PC-3 (cell line): ENCODE measurements at regions not wholly inside any gene's neighbourhood (a gene's known extent, or its start where the extent isn't known, plus 50 kb on each side); places are given as distances from the start of the nearest gene placed in this dataset.

Source experiments
- ATAC-seq: fragments of 200-7000 bp; cut with Tn5 transposase; 2 replicates; pipeline ENCODE4 v1.9.1; 2020; ENCODE audit warnings: mild to moderate bottlenecking, moderate library complexity
- BruUV-seq: library from RNA; stranded (reverse); fragments of 400-500 nt; replicated peaks from 2 replicates; lab custom pipeline; 2021; lab: Mats Ljungman, UMichigan
- CTCF ChIA-PET: fragments of 300-600 bp; sonication (Branson Sonifier 250); formaldehyde crosslinking; loops from one replicate; lab custom pipeline; 2022; ENCODE audit warnings: antibody characterized with exemption; lab: Charles Lee
- POLR2A ChIA-PET: fragments of 300-600 bp; sonication (Branson Sonifier 250); formaldehyde crosslinking; loops from one replicate; lab custom pipeline; 2022; ENCODE audit warnings: antibody characterized with exemption; ENCODE audit not compliant: unreplicated experiment; lab: Charles Lee
- DNase-seq: peaks from one replicate; pipeline ENCODE4 v3.0.0-alpha.2; 2015
- H2AFZ ChIP-seq: fragments of 300-600 bp; sonication (generic); 2 replicates; pipeline ENCODE4 v1.6.0; 2016; ENCODE audit warnings: antibody characterized with exemption, low read length
- H3F3A ChIP-seq: fragments of 300-600 bp; sonication (generic); one replicate; pipeline ENCODE4 v1.6.0; 2017; ENCODE audit warnings: antibody characterized with exemption, low read length, control low read depth, mild to moderate bottlenecking; ENCODE audit not compliant: unreplicated experiment
- H3K27ac ChIP-seq: fragments of 300-600 bp; sonication (generic); 2 replicates; pipeline ENCODE4 v1.5.1; 2016; ENCODE audit warnings: mild to moderate bottlenecking, low read length
- H3K27me3 ChIP-seq: fragments of 300-600 bp; sonication (generic); 2 replicates; pipeline ENCODE4 v1.6.1; 2016; ENCODE audit warnings: low read length, mixed read lengths
- H3K36me3 ChIP-seq: fragments of 300-600 bp; sonication (generic); 2 replicates; pipeline ENCODE4 v1.6.1; 2016; ENCODE audit warnings: low read depth, mixed run types, low read length, mixed read lengths
- H3K4me1 ChIP-seq: fragments of 300-600 bp; sonication (generic); 2 replicates; pipeline ENCODE4 v1.5.1; 2016; ENCODE audit warnings: low read length; ENCODE audit not compliant: insufficient read depth
- H3K4me2 ChIP-seq: fragments of 300-600 bp; sonication (generic); 2 replicates; pipeline ENCODE4 v1.6.0; 2016; ENCODE audit warnings: low read length
- H3K4me3 ChIP-seq: fragments of 300-600 bp; sonication (generic); 2 replicates; pipeline ENCODE4 v1.5.1; 2016; ENCODE audit warnings: mild to moderate bottlenecking, low read length, mixed read lengths
- H3K79me2 ChIP-seq: fragments of 300-600 bp; sonication (generic); 2 replicates; pipeline ENCODE4 v1.6.1; 2017; ENCODE audit warnings: low read length, mixed read lengths
- H3K9ac ChIP-seq: fragments of 300-600 bp; sonication (generic); 2 replicates; pipeline ENCODE4 v1.6.0; 2016; ENCODE audit warnings: mild to moderate bottlenecking, low read length
- H3K9me2 ChIP-seq: fragments of 300-600 bp; sonication (generic); replicated peaks from 2 replicates; pipeline ENCODE4 v1.6.1; 2016; ENCODE audit warnings: mixed run types, low read length, mixed read lengths
- H3K9me3 ChIP-seq: fragments of 300-600 bp; sonication (generic); 2 replicates; pipeline ENCODE4 v1.6.1; 2016; ENCODE audit warnings: low read length, mixed read lengths
- H4K20me1 ChIP-seq: fragments of 300-600 bp; sonication (generic); 2 replicates; pipeline ENCODE4 v1.6.1; 2016; ENCODE audit warnings: low read length, mixed read lengths
- EZH2 ChIP-seq: fragments of 300-600 bp; sonication (generic); IDR thresholded peaks from one replicate; pipeline ENCODE4 v1.6.1; 2017; ENCODE audit warnings: antibody characterized with exemption, mild to moderate bottlenecking, low read length; ENCODE audit not compliant: unreplicated experiment
- EZH2phosphoT487 ChIP-seq: fragments of 300-600 bp; sonication (generic); IDR thresholded peaks from 2 replicates; pipeline ENCODE4 v1.6.1; 2018; ENCODE audit warnings: mild to moderate bottlenecking, antibody characterized with exemption, low read length, borderline replicate concordance
- intact Hi-C: fragments of 100-400 bp; cut with micrococcal nuclease; formaldehyde crosslinking; loops from 2 replicates; pipeline ENCODE4 v1.9.0; 2023
- TF ChIP-seq, protein P1 (sequence below): fragments of 300-600 bp; sonication (generic); conservative IDR thresholded peaks from 2 replicates; pipeline ENCODE4 v1.5.1; 2017; ENCODE audit warnings: antibody characterized with exemption, low read depth, mild to moderate bottlenecking, low read length

GRCh38 chr4:124484940-124485339 is 227.6 kb downstream of the ANKRD50 start:
- Histone ChIP-seq H3F3A (no peaks in the 10 kb centered on the region), H3K27me3 (no peaks in the 10 kb centered on the region), H3K4me1 (no peaks in the 10 kb centered on the region), H3K9me3 (no peaks in the 10 kb centered on the region), H3K79me2 (no peaks in the 10 kb centered on the region), H3K9ac (no peak overlapping the region), H2AFZ (no peak overlapping the region), H3K4me3 (no peak overlapping the region), H3K9me2 (no peaks in the 10 kb centered on the region), H3K36me3 (no peaks in the 10 kb centered on the region), H3K4me2 (no peak overlapping the region), H4K20me1 (no peaks in the 10 kb centered on the region), H3K27ac (no peak overlapping the region)
- no TSS peak for BruUV-seq
- DNase-seq (no peak), ATAC-seq (no peak)
- TF ChIP-seq, protein P1, sequence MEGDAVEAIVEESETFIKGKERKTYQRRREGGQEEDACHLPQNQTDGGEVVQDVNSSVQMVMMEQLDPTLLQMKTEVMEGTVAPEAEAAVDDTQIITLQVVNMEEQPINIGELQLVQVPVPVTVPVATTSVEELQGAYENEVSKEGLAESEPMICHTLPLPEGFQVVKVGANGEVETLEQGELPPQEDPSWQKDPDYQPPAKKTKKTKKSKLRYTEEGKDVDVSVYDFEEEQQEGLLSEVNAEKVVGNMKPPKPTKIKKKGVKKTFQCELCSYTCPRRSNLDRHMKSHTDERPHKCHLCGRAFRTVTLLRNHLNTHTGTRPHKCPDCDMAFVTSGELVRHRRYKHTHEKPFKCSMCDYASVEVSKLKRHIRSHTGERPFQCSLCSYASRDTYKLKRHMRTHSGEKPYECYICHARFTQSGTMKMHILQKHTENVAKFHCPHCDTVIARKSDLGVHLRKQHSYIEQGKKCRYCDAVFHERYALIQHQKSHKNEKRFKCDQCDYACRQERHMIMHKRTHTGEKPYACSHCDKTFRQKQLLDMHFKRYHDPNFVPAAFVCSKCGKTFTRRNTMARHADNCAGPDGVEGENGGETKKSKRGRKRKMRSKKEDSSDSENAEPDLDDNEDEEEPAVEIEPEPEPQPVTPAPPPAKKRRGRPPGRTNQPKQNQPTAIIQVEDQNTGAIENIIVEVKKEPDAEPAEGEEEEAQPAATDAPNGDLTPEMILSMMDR: no peak
- no peak for TF ChIP-seq EZH2
- no peak for TF ChIP-seq EZH2phosphoT487
- CTCF ChIA-PET: no interaction called here
- POLR2A ChIA-PET: no interaction called here
- intact Hi-C loops: loop anchor here (10.0 kb wide), 1 partner anchor 150 kb away; no protein-coding TSS in a partner anchor

DNA sequence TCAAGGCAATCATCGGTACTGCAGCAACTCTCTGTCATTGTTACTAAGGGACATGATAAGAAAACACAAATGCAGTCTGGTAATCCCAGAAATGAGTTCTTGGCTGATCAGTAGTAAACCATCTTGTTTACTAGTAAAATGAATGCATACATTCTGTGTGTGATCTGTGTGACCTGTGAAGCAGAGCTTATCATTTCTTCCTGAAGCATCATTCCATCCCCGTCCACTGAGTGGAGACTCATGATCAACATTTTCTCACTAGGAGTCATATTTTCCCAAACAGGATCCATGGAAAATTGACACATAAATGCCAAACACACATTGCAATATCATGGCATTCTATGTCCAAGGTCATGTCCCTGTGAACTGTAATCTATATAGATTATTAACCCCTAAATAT is 226.1 kb downstream of the ANKRD50 start:
- no peak for TF ChIP-seq EZH2phosphoT487
- no peak for TF ChIP-seq EZH2
- TF ChIP-seq, protein P1: no peak

DNA sequence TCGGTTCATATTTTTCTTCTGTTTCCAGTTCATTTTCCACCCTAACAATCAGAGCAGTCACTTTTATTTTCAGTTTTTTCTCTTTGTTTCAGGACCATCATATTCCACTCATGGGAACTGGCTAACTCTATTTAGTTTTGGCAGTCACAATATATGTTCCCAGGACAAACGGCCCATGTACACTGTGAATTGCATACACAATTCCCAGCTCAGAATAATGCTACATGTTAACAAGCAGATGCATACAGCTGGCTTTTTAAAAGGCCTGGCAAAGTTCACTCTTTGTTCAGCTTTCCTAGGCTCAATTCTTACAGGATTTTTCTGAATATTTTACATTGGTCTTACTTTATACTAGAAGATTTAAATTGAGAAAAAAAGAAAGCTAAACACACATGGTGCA is 224.9 kb downstream of the ANKRD50 start:
- Histone ChIP-seq H3K9ac (no peak overlapping the region), H3K27me3 (no peaks in the 10 kb centered on the region), H3K9me3 (no peaks in the 10 kb centered on the region), H3K4me1 (no peaks in the 10 kb centered on the region), H3K36me3 (no peaks in the 10 kb centered on the region), H3K9me2 (no peaks in the 10 kb centered on the region), H3K4me2 (no peak overlapping the region), H3K27ac (no peak overlapping the region), H4K20me1 (no peaks in the 10 kb centered on the region), H3F3A (no peaks in the 10 kb centered on the region), H3K4me3 (no peak overlapping the region), H3K79me2 (no peaks in the 10 kb centered on the region), H2AFZ (no peak overlapping the region)
- no peak for ATAC-seq
- ChIA-PET CTCF (no interaction called here), POLR2A (no interaction called here)
- no TSS peak for BruUV-seq
- TF ChIP-seq EZH2 (no peak), EZH2phosphoT487 (no peak)
- intact Hi-C loops: loop anchor here (10.0 kb wide), 1 partner anchor 153 kb away; no protein-coding TSS in a partner anchor
- DNase-seq: no peak

More for the DNA sequence above, 226.1 kb downstream of the ANKRD50 start:
- H3K9me3 ChIP-seq: no peaks in the 10 kb centered on the region
- no peaks in the 10 kb centered on the region for H3F3A ChIP-seq
- no peaks in the 10 kb centered on the region for H3K27me3 ChIP-seq
- CTCF ChIA-PET: interaction anchor here (0.5 kb wide), 1 partner anchor 149 kb away, joined by 3 read pairs; no protein-coding TSS in a partner anchor
- no peaks in the 10 kb centered on the region for H4K20me1 ChIP-seq
- POLR2A ChIA-PET: no interaction called here
- intact Hi-C loops: loop anchor here (10.0 kb wide), 1 partner anchor 152 kb away; no protein-coding TSS in a partner anchor
- no peak overlapping the region for H3K27ac ChIP-seq
- no peak overlapping the region for H2AFZ ChIP-seq
- no peak overlapping the region for H3K4me3 ChIP-seq
- H3K4me1 ChIP-seq: no peaks in the 10 kb centered on the region
- ATAC-seq: no peak
- no peak for DNase-seq
- no peaks in the 10 kb centered on the region for H3K9me2 ChIP-seq
- H3K36me3 ChIP-seq: no peaks in the 10 kb centered on the region
- H3K4me2 ChIP-seq: no peak overlapping the region
- H3K79me2 ChIP-seq: no peaks in the 10 kb centered on the region
- no TSS peak for BruUV-seq
- no peak overlapping the region for H3K9ac ChIP-seq
